ENCODE measurements at regions not wholly inside any gene's neighbourhood (a gene's known extent, or its start where the extent isn't known, plus 50 kb on each side); places are given as distances from the start of the nearest gene placed in this dataset.

- TF ChIP-seq, protein P1, sequence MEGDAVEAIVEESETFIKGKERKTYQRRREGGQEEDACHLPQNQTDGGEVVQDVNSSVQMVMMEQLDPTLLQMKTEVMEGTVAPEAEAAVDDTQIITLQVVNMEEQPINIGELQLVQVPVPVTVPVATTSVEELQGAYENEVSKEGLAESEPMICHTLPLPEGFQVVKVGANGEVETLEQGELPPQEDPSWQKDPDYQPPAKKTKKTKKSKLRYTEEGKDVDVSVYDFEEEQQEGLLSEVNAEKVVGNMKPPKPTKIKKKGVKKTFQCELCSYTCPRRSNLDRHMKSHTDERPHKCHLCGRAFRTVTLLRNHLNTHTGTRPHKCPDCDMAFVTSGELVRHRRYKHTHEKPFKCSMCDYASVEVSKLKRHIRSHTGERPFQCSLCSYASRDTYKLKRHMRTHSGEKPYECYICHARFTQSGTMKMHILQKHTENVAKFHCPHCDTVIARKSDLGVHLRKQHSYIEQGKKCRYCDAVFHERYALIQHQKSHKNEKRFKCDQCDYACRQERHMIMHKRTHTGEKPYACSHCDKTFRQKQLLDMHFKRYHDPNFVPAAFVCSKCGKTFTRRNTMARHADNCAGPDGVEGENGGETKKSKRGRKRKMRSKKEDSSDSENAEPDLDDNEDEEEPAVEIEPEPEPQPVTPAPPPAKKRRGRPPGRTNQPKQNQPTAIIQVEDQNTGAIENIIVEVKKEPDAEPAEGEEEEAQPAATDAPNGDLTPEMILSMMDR (IDR thresholded peaks at IDR 0.05; ENCODE audit: insufficient read depth, low read length, poor library complexity, severe bottlenecking) = no peak
- no peak for TF ChIP-seq EZH2phosphoT487 (conservative IDR thresholded peaks at IDR 0.05; ENCODE audit: low read length)
Measured at GRCh38 chr4:132333724-132334047, 815.4 kb upstream of the PCDH10 start.

All from SU-DHL-6 (cell line).